ENCODE measurements at regions not wholly inside any gene's neighbourhood (a gene's known extent, or its start where the extent isn't known, plus 50 kb on each side); places are given as distances from the start of the nearest gene placed in this dataset.

DNA sequence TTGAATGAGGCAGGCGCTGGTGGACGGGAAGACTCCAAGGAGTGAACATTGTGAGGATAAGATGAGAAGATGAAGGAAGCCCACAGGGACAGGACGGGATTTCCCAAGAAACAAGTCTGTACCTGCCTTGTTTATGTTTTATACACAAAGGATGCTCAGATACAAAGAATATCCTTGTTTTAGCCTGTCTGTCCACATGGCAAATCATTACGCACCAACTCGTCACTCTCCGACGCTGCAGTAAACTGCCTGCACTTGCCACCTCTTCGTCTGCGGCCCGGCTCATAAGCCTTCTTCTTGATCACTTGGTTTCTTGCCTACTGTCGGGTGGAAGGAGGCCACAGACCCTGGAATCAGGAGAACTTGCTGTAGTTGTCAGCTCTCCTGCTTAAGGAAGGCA is 85.4 kb downstream of the CD83 start:
- Histone ChIP-seq H3K4me3 (ENCODE audit: low read depth, low read length) (no peak overlapping the region), H3K36me3 (ENCODE audit: control insufficient read depth, insufficient read depth, low read length) (no peaks in the 10 kb centered on the region), H3K27me3 (ENCODE audit: control insufficient read depth, insufficient read depth, low read length) (no peaks in the 10 kb centered on the region)
- DNase-seq (ENCODE audit: low read depth) (peak; percentile 42), FAIRE-seq (no peak)
- TF ChIP-seq CTCF (IDR thresholded peaks at IDR 0.05; ENCODE audit: insufficient read depth, low read length, severe bottlenecking), result no peak

DNA sequence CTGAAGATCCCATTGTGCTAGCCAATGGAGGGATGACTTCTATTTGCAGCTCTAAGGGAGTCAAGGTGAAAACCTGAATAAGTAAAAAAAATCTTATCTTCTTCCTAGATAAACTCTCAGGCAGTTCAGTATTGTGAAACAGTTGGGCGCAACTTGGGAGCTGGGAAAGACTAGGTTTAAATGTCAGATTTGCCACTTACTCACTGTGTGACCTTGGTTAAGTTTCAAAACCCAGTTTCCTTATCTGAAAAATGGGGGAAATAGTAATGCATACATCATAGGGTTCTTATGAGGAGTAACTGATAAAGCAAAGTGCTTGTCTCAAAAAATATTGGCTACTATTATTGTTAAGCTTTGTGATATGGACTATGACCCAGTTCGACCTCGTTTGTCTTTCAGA is 88.8 kb downstream of the CD83 start:
- TF ChIP-seq CTCF (IDR thresholded peaks at IDR 0.05; ENCODE audit: insufficient read depth, low read length, severe bottlenecking), result no peak
- Histone ChIP-seq H3K36me3 (ENCODE audit: control insufficient read depth, insufficient read depth, low read length) (no peaks in the 10 kb centered on the region), H3K4me3 (ENCODE audit: low read depth, low read length) (no peak overlapping the region), H3K27me3 (ENCODE audit: control insufficient read depth, insufficient read depth, low read length) (no peaks in the 10 kb centered on the region)
- FAIRE-seq (no peak), DNase-seq (ENCODE audit: low read depth) (no peak)

- no peak overlapping the region for H3K4me3 ChIP-seq (ENCODE audit: low read depth, low read length)
- FAIRE-seq (no peak), DNase-seq (ENCODE audit: low read depth) (no peak)
- TF ChIP-seq CTCF (IDR thresholded peaks at IDR 0.05; ENCODE audit: insufficient read depth, low read length, severe bottlenecking), result no peak
- no peaks in the 10 kb centered on the region for H3K27me3 ChIP-seq (ENCODE audit: control insufficient read depth, insufficient read depth, low read length)
- H3K36me3 ChIP-seq (ENCODE audit: control insufficient read depth, insufficient read depth, low read length), result no peaks in the 10 kb centered on the region
Measured at GRCh38 chr6:14207448-14207847, 89.9 kb downstream of the CD83 start.

- no peak for FAIRE-seq
- Histone ChIP-seq H3K4me3 (ENCODE audit: low read depth, low read length) (no peak overlapping the region), H3K36me3 (ENCODE audit: control insufficient read depth, insufficient read depth, low read length) (no peaks in the 10 kb centered on the region), H3K27me3 (ENCODE audit: control insufficient read depth, insufficient read depth, low read length) (no peaks in the 10 kb centered on the region)
- no peak for TF ChIP-seq CTCF (IDR thresholded peaks at IDR 0.05; ENCODE audit: insufficient read depth, low read length, severe bottlenecking)
- no peak for DNase-seq (ENCODE audit: low read depth)
Measured at GRCh38 chr6:14209000-14209399, 91.4 kb downstream of the CD83 start.

DNA sequence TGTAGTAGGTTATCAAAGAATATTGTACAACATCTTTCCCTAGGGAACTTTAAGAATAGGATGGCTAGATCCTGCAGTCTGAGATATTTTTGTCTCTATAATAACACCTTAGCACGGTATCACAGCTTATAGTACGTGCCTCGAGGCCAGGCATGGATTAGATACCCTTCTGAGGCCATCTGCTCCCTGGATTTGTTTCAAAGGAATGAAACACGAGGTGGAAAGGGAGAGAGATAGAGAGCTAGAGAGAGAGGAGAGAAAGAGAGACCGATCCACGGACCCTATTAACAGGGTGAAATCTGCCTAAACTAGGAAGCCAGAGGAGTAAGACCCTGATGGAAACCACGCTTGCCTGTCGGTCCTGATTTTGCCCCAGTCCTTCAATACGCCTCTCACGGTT is 92.5 kb downstream of the CD83 start:
- TF ChIP-seq CTCF (IDR thresholded peaks at IDR 0.05; ENCODE audit: insufficient read depth, low read length, severe bottlenecking), result no peak
- Histone ChIP-seq H3K36me3 (ENCODE audit: control insufficient read depth, insufficient read depth, low read length) (no peaks in the 10 kb centered on the region), H3K27me3 (ENCODE audit: control insufficient read depth, insufficient read depth, low read length) (no peaks in the 10 kb centered on the region), H3K4me3 (ENCODE audit: low read depth, low read length) (no peak overlapping the region)
- FAIRE-seq (no peak), DNase-seq (ENCODE audit: low read depth) (no peak)
